H1 (cell line): ENCODE measurements at regions not wholly inside any gene's neighbourhood (a gene's known extent, or its start where the extent isn't known, plus 50 kb on each side); places are given as distances from the start of the nearest gene placed in this dataset.

Source experiments
- CTCF ChIA-PET: fragments of 300-600 bp; sonication (Branson Sonifier 250); formaldehyde crosslinking; loops from one replicate; lab custom pipeline; 2021; ENCODE audit not compliant: partially characterized antibody; lab: Charles Lee
- POLR2A ChIA-PET: fragments of 300-600 bp; sonication (Branson Sonifier 250); formaldehyde crosslinking; loops from one replicate; lab custom pipeline; 2021; ENCODE audit warnings: inconsistent platforms; ENCODE audit not compliant: partially characterized antibody; lab: Charles Lee
- DNase-seq, 2 experiments: peaks; one replicate each; pipeline versions ENCODE4 v3.0.0 to v3.0.0-alpha.2; 2010 to 2022; ENCODE audit warnings: low spot score in 2 of 2, low read depth in 1 of 2, mixed read lengths in 1 of 2
- FAIRE-seq: peaks from 2 replicates; lab custom pipeline; 2011; peaks lifted over from hg19 to GRCh38; lab: Jason Lieb, UNC
- H2AFZ ChIP-seq: 2 replicates; pipeline ENCODE4 v1.8.1; 2012; ENCODE audit warnings: low read length, inconsistent platforms
- H2AK5ac ChIP-seq: 2 replicates; pipeline ENCODE4 v1.6.1; 2013; ENCODE audit warnings: low read depth, low read length
- H2BK120ac ChIP-seq: replicated peaks from 2 replicates; pipeline ENCODE3; 2013; ENCODE audit warnings: low read depth, low read length, inconsistent platforms
- H2BK12ac ChIP-seq: 2 replicates; pipeline ENCODE4 v1.6.1; 2013; ENCODE audit warnings: low read depth, low read length
- H2BK15ac ChIP-seq: 2 replicates; pipeline ENCODE4 v1.6.1; 2013; ENCODE audit warnings: low read length
- H2BK20ac ChIP-seq: 2 replicates; pipeline ENCODE4 v1.6.1; 2013; ENCODE audit warnings: low read length
- H2BK5ac ChIP-seq: 2 replicates; pipeline ENCODE4 v1.6.1; 2013; ENCODE audit warnings: low read depth, low read length
- H3K14ac ChIP-seq: 2 replicates; pipeline ENCODE4 v1.6.1; 2013; ENCODE audit warnings: inconsistent platforms; ENCODE audit not compliant: insufficient read length
- H3K18ac ChIP-seq: 2 replicates; pipeline ENCODE4 v1.6.1; 2013; ENCODE audit warnings: low read length; ENCODE audit errors: extremely low read depth
- H3K23ac ChIP-seq: 2 replicates; pipeline ENCODE4 v1.6.1; 2013; ENCODE audit warnings: inconsistent platforms; ENCODE audit not compliant: insufficient read length
- H3K23me2 ChIP-seq: 2 replicates; pipeline ENCODE4 v1.6.1; 2013; ENCODE audit warnings: low read depth, low read length
- H3K27ac ChIP-seq: 2 replicates; pipeline ENCODE4 v1.6.1; 2011; ENCODE audit warnings: low read depth, low read length, inconsistent platforms
- H3K27me3 ChIP-seq, 4 experiments: replicated peaks in 1 of 4; 1 replicate in 1 of 4; 2 replicates in 3 of 4; pipeline versions ENCODE4 v1.6.1 to v1.8.1; 2011 to 2013; ENCODE audit warnings: low read length in 3 of 4, mild to moderate bottlenecking in 3 of 4, inconsistent platforms in 2 of 4, mixed read lengths in 2 of 4, moderate library complexity in 1 of 4; ENCODE audit not compliant: control insufficient read depth in 3 of 4, insufficient read depth in 3 of 4; ENCODE audit errors: extremely low read depth in 1 of 4
- H3K36me3 ChIP-seq, 4 experiments: 2 replicates each; pipeline versions ENCODE4 v1.6.1 to v1.8.1; 2011 to 2013; ENCODE audit warnings: mild to moderate bottlenecking in 4 of 4, low read length in 3 of 4, moderate library complexity in 2 of 4, control low read depth in 1 of 4, inconsistent platforms in 1 of 4; ENCODE audit not compliant: insufficient read depth in 4 of 4, control insufficient read depth in 2 of 4
- H3K4ac ChIP-seq: replicated peaks from 2 replicates; pipeline ENCODE3; 2013; ENCODE audit warnings: low read length, low read depth, mixed read lengths, inconsistent platforms; ENCODE audit not compliant: insufficient read length
- H3K4me1 ChIP-seq, 4 experiments: replicated peaks in 1 of 4; 1 replicate in 1 of 4; 2 replicates in 3 of 4; pipeline versions ENCODE4 v1.6.1 to v1.8.1; 2011 to 2013; ENCODE audit warnings: low read length in 3 of 4, inconsistent platforms in 2 of 4, mixed read lengths in 1 of 4; ENCODE audit not compliant: insufficient read depth in 4 of 4, control insufficient read depth in 3 of 4
- H3K4me2 ChIP-seq, 2 experiments: 2 replicates each; pipeline versions ENCODE4 v1.6.1 to v1.8.1; 2011 to 2013; ENCODE audit warnings: low read depth in 2 of 2, low read length in 2 of 2, control low read depth in 1 of 2, inconsistent platforms in 1 of 2, mild to moderate bottlenecking in 1 of 2; ENCODE audit not compliant: insufficient read depth in 1 of 2
- H3K4me3 ChIP-seq, 4 experiments: fragments of 200-600, 300-600 bp in 1 of 4; sonication (generic), shearing (Covaris generic), sonication (Bioruptor Twin) in 1 of 4; 2 replicates each; pipeline versions ENCODE4 v1.5.1 to v1.8.1; 2011 to 2016; ENCODE audit warnings: low read length in 4 of 4, low read depth in 3 of 4, control low read depth in 2 of 4, inconsistent platforms in 2 of 4, mild to moderate bottlenecking in 2 of 4, mixed read lengths in 1 of 4, moderate library complexity in 1 of 4; ENCODE audit not compliant: insufficient read depth in 2 of 4; ENCODE audit errors: extremely low read depth in 1 of 4
- H3K56ac ChIP-seq: replicated peaks from 2 replicates; pipeline ENCODE3; 2013; ENCODE audit warnings: low read depth, mild to moderate bottlenecking, mixed read lengths, low read length, inconsistent platforms; ENCODE audit not compliant: insufficient read length
- H3K79me1 ChIP-seq: 2 replicates; pipeline ENCODE4 v1.6.1; 2013; ENCODE audit warnings: low read depth, low read length, control low read depth
- H3K79me2 ChIP-seq, 2 experiments: 2 replicates each; pipeline versions ENCODE4 v1.6.1 to v1.8.1; 2012 to 2013; ENCODE audit warnings: low read length in 2 of 2, mild to moderate bottlenecking in 2 of 2, inconsistent platforms in 1 of 2; ENCODE audit not compliant: insufficient read depth in 2 of 2, control insufficient read depth in 1 of 2
- H3K9ac ChIP-seq, 4 experiments: replicated peaks in 1 of 4; 1 replicate in 1 of 4; 2 replicates in 3 of 4; pipeline versions ENCODE4 v1.6.1 to v1.8.1; 2011 to 2013; ENCODE audit warnings: low read depth in 3 of 4, low read length in 3 of 4, control low read depth in 2 of 4, mild to moderate bottlenecking in 2 of 4, moderate library complexity in 2 of 4, inconsistent platforms in 1 of 4; ENCODE audit errors: extremely low read depth in 1 of 4
- H3K9me3 ChIP-seq, 2 experiments: 2 replicates each; pipeline versions ENCODE4 v1.6.1 to v1.8.1; 2012 to 2013; ENCODE audit warnings: mild to moderate bottlenecking in 2 of 2, moderate library complexity in 2 of 2, control low read depth in 1 of 2, inconsistent platforms in 1 of 2, low read depth in 1 of 2, low read length in 1 of 2, mixed read lengths in 1 of 2; ENCODE audit not compliant: insufficient read depth in 2 of 2
- H4K20me1 ChIP-seq, 2 experiments: replicated peaks in 1 of 2; 2 replicates each; pipeline versions ENCODE3 to v1.8.1; 2011 to 2013; ENCODE audit warnings: inconsistent platforms in 2 of 2, low read length in 2 of 2, mild to moderate bottlenecking in 1 of 2; ENCODE audit not compliant: insufficient read depth in 2 of 2, control insufficient read depth in 1 of 2
- H4K5ac ChIP-seq: 2 replicates; pipeline ENCODE4 v1.6.1; 2013; ENCODE audit warnings: low read length, low read depth, mixed read lengths, inconsistent platforms; ENCODE audit not compliant: insufficient read length
- H4K8ac ChIP-seq: 2 replicates; pipeline ENCODE4 v1.8.0; 2013; ENCODE audit warnings: mild to moderate bottlenecking, moderate library complexity, low read length, inconsistent platforms; ENCODE audit not compliant: insufficient read depth; ENCODE audit errors: extremely low read depth
- H4K91ac ChIP-seq: replicated peaks from 2 replicates; pipeline ENCODE3; 2013; ENCODE audit warnings: low read length, mixed read lengths, inconsistent platforms; ENCODE audit not compliant: insufficient read length
- BACH1 ChIP-seq: IDR thresholded peaks from 2 replicates; pipeline ENCODE4 v1.6.1; 2012; ENCODE audit warnings: low read length, improper control_type of control experiment
- CBX5 ChIP-seq: fragments of 300-800, 300-1000 bp; sonication (generic); IDR thresholded peaks from 2 replicates; pipeline ENCODE4 v1.7.1; 2016; ENCODE audit warnings: antibody characterized with exemption, low read length, low read depth
- CEBPB ChIP-seq: IDR thresholded peaks from 2 replicates; pipeline ENCODE4 v1.6.1; 2012; ENCODE audit warnings: low read depth, low read length
- HDAC6 ChIP-seq: IDR thresholded peaks from one replicate; pipeline ENCODE4 v1.7.1; 2012; ENCODE audit warnings: low read depth, mild to moderate bottlenecking, inconsistent platforms, low read length, moderate library complexity
- KDM5A ChIP-seq: fragments of 200-600 bp; IDR thresholded peaks from 2 replicates; pipeline ENCODE4 v1.7.1; 2012; ENCODE audit warnings: mild to moderate bottlenecking, low read length, inconsistent platforms, mixed read lengths
- RFX5 ChIP-seq: IDR thresholded peaks from 2 replicates; pipeline ENCODE4 v1.6.1; 2011; ENCODE audit warnings: low read depth, low read length, improper control_type of control experiment, borderline replicate concordance
- SIX5 ChIP-seq: IDR thresholded peaks from 2 replicates; pipeline ENCODE4 v1.6.1; 2011; ENCODE audit warnings: mild to moderate bottlenecking, low read depth, low read length
- SP2 ChIP-seq: IDR thresholded peaks from 2 replicates; pipeline ENCODE4 v1.6.1; 2012; ENCODE audit warnings: mild to moderate bottlenecking, low read length, inconsistent platforms
- SRF ChIP-seq: IDR thresholded peaks from 2 replicates; pipeline ENCODE4 v1.6.1; 2011; ENCODE audit warnings: mild to moderate bottlenecking, low read depth, low read length, moderate library complexity
- TBP ChIP-seq: IDR thresholded peaks from 2 replicates; pipeline ENCODE4 v1.6.1; 2011; ENCODE audit warnings: low read depth, low read length, improper control_type of control experiment
- YY1 ChIP-seq: IDR thresholded peaks from 2 replicates; pipeline ENCODE4 v1.6.1; 2011; ENCODE audit warnings: low read depth, mild to moderate bottlenecking, low read length
- ZNF274 ChIP-seq: IDR thresholded peaks from 2 replicates; pipeline ENCODE4 v1.7.0; 2012; ENCODE audit warnings: low read length, borderline replicate concordance; ENCODE audit errors: extremely low read depth
- WGBS, 2 experiments: shearing (Covaris generic) in 1 of 2; methylation state at CpG; one replicate each; pipeline versions ENCODE4 v1.1.6 to v1.1.7; 2013 to 2015; ENCODE audit warnings: low lambda C conversion rate in 2 of 2, mixed read lengths in 2 of 2, inconsistent platforms in 1 of 2, low coverage in 1 of 2, missing lambda C conversion rate in 1 of 2; ENCODE audit not compliant: insufficient replicate concordance in 2 of 2, insufficient coverage in 1 of 2, insufficient read length in 1 of 2; ENCODE audit errors: extremely low coverage in 1 of 2, missing lambda C conversion rate in 1 of 2; 5-methylcytosine and 5-hydroxymethylcytosine counted together

DNA sequence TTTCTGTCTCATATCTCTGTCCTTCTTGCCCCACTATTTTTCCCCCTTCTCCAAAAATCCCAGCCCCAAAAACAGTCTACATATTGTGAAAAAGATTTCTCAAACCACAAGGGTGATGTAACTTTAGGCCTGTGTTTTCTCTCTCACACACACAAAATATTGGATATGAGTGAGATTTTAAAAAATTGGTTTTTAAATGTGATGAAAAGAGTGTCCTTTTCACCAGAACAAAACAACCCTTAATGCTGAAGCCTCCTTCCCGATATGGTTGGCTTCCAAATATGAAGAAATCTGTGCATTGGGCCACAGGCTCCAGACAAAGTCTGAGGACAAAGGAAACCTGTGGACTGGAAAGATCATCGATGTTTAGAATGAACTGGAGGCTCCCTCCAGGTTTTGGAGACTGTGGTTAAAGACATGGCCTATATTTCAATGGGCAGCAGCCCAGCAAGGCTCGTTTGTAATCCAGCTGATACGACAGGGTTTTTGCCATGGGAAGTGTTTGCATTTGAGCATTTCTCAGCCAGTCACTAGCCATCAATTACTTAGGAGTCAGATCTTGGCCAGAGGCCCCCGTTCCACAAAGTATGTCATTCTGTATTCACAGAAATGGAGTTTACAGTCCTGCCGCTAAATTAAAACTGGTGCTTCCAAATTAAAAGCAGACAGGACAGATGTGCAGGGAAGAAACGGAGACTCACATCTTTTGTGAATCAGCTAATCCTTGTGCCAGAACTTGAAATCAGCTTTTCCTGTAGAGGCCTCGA lies 546.3 kb downstream of the EBF1 start:
- ChIA-PET POLR2A (no interaction called here), CTCF (interaction anchor here (1.3 to 2.1 kb wide), 2 partner anchors 10 to 379 kb away, joined by 3 to 4 read pairs; no protein-coding TSS in a partner anchor)
- Histone ChIP-seq H3K27me3 (no peaks in the 10 kb centered on the region), H2BK20ac (no peak overlapping the region), H3K4ac (no peak overlapping the region), H3K4me3 (no peak overlapping the region), H3K18ac (no peak overlapping the region), H2AFZ (no peak overlapping the region), H4K8ac (no peak overlapping the region), H3K36me3 (no peaks in the 10 kb centered on the region), H2BK120ac (no peak overlapping the region), H3K14ac (no peak overlapping the region), H3K4me2 (no peak overlapping the region), H3K79me2 (no peaks in the 10 kb centered on the region), H2BK15ac (no peak overlapping the region), H3K23ac (no peak overlapping the region), H3K9ac (no peak overlapping the region), H2AK5ac (no peak overlapping the region), H3K27ac (no peak overlapping the region), H4K20me1 (no peaks in the 10 kb centered on the region), H3K4me1 (no peaks in the 10 kb centered on the region), H4K91ac (no peak overlapping the region), H2BK5ac (no peak overlapping the region), H3K56ac (no peak overlapping the region), H3K9me3 (no peaks in the 10 kb centered on the region), H4K5ac (no peak overlapping the region), H2BK12ac (no peak overlapping the region), H3K23me2 (no peaks in the 10 kb centered on the region), H3K79me1 (no peaks in the 10 kb centered on the region)
- TF ChIP-seq CBX5 (no peak), TBP (no peak), YY1 (no peak), KDM5A (no peak), CEBPB (no peak), SIX5 (no peak), BACH1 (no peak), RFX5 (no peak), HDAC6 (no peak), SP2 (no peak), SRF (no peak), ZNF274 (no peak)
- WGBS, 2 experiments, result 94% methylated on average over 8 of the region's 8 CpGs; no CpG with 5 or more reads in 1 of the 2 experiments
- FAIRE-seq, result no peak
- no peak for DNase-seq
